HG03175 (cell line): ENCODE measurements at regions not wholly inside any gene's neighbourhood (a gene's known extent, or its start where the extent isn't known, plus 50 kb on each side); places are given as distances from the start of the nearest gene placed in this dataset.

Experiments
- ATAC-seq: cut with Tn5 transposase; IDR thresholded peaks from one replicate; pipeline ENCODE4 v1.9.1; 2021; ENCODE audit warnings: mild to moderate bottlenecking, moderate library complexity; ENCODE audit not compliant: unreplicated experiment

DNA sequence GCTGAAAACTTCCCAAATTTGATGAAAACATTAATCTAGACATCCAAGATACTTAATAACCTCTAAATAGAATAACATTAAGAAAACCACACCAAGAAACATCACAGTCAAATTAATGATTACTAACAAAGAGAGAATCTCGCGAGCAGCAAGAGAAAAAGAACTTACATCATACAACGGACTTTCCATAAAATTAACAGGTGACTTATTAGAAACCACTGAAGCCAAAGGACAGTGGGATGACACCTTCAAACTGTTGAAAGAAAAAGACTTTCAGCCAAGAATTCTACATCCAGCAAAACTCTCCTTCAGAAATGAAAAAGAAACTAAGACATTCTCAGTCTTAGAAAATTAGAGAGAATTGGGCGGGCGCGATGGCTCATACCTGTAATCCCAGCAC lies 232.0 kb downstream of the SNCA start:
- no peak for ATAC-seq

DNA sequence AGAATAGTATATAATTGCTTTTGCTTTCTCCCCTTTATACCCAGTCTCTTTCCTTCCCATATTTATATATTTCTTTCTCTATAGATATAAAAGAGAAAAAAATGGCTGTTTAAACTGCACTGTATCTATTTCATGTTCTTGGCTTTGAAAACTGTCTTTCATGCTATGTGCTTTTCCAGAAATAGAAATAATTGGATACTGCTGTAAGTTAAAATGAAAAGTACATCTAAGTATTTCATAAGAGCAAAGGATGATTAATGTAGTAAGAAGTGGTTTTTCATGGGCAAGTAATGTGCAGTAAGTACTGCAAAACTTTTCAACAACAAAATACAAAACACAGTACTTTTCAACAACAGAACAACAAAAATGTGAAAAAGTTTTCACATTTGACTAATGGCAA lies 237.9 kb downstream of the SNCA start:
- ATAC-seq, result no peak

DNA sequence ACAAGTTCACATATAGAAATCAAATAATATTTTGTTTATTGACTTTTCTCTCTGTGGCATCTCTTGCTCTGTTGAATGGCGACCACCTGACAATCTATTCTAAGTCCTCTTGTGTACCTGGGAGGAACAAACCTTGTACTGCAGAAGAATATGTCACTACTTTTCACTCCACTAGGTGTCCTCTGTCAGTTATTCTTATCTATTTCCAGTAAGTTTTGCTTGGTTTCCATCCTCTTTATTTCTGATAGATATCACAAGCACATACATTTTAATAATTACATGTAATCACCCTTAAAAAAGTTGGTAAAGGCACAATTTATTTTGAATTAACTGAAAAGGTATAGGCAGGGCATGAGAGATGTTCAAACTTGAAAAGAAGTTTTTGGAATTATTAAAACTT lies 238.4 kb downstream of the SNCA start:
- no peak for ATAC-seq

DNA sequence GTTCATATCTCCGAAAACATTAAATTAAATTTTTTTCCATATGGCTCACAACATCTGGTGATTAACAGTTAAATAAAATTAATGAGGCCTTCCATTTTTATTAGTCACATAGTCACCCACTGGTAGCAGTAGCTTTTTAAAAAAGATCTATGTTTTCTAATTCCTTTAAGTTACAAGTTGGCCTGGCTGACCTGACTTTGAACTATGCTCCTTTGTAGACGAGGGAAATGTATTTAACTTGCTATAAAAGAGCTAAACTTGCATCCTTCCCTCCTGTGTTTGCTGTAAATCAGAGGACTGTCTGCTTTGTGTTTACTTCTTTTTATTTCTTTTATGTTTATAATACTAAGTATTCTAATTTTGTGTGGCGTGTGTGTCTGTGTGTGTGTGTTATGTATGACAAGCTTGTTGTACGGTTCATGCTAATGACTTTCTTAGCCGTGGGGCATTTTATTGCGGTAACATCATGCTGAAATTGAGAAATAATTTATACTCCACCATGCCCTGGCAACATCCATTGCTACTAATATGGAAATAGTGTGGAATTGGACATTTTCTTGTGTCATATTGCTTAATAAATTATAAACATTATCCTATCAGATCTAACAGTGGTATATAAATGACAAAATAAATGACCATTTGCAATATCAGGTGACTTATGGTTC lies 241.7 kb downstream of the SNCA start:
- no peak for ATAC-seq

DNA sequence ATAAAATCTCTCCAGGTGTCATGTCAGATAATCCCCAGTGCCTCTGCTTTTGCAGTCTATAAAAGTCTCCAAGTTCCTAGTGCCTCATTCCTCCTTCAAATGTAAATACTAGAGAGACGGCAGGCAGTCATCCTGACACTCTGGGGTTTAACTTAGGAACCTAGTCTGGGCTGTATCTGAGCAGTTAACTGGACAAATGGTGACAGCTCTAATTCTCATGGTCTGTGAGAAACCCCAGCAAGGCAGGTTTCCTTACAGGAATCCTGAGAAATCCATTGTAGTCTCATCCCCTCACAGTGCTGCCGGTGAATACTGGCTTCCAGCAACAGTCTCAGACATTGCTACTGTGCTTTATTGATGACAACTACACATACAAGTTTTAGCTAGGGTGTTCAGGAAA lies 246.8 kb downstream of the SNCA start:
- ATAC-seq, result no peak

DNA sequence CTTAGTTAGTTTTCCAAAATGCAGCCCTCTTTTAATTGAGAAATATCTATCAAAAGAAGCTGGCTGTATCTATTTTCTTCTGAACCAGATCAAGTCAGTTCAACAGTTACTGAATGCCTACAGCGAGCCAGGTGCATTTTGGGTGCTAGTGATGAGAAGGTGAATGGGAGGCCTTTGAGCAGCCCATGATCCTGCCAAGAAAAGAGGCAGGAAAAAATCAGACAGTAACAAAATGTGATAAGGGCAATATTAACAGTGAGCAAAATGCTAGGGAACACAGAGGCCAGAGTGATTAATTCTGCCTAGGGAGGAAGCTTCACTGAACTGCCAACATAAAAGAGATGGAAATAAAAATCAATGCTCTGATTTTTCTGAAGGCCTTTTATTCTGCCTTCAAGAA lies 248.5 kb downstream of the SNCA start:
- ATAC-seq, result no peak

DNA sequence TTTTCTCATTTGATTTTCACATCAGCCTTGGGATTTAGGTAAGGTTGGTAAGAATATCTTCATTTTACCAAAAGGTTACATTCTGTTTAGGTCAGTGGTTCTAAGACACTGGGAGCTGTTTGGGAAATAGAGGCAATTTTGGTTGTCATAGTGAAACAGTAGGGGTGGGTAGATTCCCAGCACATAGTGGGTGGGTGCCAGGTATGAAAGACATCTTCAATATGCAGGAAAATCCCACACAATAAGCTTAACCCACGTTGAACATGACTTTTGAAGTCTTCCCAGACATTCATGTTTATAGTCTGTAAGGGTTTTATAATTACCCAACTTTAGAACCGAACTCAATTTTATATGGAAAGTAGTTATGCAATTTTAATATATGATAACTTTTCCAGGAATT lies 249.6 kb downstream of the SNCA start:
- no peak for ATAC-seq

DNA sequence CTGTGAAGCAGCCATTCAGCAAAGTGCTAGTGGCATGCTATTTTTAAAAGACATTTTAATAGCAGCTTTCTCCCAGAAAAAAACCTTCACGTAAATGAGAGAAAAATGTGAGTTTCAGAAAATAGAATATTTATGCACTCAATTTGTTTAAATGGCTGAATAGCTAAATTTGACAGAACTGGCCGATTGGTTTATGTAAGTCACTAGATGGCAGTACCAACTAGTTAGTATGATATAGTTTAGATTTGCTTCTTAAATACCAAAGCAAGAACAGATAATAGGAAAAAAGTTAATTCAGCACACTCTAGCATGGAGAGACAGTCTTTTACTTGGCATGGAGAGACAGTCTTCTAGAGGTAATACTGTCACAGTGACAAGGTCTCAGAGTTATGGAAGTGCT lies 250.1 kb downstream of the SNCA start:
- no peak for ATAC-seq

DNA sequence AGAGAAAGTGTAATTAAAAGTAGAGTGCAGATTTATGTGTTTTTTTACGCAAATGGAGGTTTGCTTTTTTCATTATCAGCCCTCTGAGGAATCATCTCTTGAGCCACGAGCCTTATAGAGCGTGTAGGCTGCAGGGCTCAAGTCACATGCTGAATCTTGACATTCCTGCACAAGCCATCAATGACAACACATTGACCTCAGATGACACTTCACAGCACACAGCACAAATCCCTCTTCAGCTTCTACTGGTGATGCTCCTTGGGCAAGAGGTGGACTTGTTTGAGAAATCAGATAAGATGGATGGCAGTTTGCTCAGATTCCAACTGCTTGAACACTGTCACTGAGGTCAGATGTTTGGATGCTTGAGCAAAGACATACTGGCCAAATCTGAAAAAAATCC lies 250.6 kb downstream of the SNCA start:
- ATAC-seq, result no peak

DNA sequence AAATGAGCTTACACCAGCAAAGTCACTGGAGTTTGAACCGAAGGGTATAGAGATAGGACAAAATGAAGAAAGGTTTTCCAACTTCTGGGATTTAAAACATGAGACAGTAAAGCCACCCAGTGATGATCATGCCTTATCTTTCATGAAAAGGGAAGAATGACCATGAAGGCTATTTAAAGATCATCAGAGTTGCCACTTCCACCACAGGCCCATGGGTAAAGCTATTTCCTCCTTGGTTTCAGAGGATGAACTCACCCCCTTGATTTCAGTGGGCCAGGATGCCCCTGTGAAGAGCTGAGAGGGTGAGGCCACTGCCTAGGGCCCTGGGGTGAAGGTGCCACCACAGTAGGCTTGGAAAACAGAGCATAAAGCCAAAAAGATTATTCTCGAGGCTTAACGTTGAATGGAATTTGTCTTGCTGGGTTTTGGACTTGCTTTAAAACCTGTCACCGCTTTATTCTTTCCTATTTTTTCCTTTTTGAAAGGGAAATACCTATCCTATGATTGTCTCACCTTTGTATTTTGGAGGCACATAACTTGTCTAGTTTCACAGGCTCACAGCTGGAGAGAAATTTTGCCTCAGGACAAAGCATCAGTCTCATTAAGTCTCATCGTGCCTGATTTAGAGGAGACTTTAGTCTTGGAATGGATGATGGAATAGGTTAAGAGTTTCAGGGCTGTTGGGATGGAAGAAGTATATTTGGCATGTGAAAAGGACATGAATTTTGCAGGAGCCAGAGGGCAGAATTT lies 254.0 kb downstream of the SNCA start:
- no peak for ATAC-seq

DNA sequence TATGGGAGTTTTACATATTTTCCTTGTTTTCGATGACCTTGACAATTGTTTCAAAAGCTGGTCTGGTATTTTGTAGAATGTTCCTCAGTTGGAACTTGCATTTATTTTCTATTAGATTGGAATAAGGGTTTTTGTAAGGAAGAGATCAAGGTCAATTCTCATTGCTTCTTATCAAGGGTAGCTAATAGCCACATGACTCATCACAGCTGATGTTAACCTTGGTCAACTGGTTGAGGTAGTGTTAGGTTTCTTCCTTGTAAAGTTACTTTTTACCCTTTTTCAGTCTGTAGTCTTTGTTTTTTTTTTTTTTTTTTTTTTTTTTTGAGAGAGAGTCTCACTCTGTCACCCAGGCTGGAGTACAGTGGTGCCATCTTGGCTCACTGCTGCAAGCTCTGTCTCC lies 257.2 kb downstream of the SNCA start:
- ATAC-seq, result no peak

DNA sequence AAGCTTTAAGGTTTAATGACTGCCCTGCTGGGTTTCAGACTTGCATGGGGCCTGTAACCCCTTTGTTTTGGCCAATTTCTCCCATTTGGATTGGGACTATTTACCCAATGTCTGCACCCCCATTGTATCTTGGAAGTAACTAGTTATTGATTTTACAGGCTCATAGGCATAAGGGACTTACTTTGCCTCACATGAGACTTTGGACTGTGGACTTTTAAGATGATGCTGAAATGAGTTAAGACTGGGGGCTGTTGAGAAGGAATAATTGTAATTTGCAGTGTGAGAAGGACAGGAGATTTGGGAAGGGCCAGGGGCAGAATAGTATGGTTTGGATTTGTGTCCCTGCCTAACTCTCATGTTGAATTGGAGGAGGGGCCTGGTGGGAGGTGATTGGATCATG lies 260.7 kb downstream of the SNCA start:
- ATAC-seq, result no peak

DNA sequence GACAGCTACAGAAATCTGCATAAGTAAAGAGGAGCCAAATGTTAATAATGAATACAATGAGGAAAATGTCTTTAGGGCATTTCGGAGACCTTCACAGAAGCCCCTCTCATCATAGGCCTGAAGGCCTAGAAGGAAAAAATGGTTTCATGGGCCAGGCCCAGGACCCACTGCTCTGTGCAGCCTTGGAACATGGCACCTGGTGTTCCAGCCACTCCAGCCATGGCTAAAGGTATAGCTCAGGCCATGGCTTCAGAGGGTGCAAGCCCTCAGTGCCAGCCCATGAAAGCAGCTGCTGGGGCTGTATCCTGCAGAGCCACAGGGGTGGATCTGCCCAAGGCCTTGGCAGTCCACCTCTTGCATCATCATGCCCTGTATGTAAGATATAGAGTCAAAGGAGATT lies 261.1 kb downstream of the SNCA start:
- no peak for ATAC-seq

DNA sequence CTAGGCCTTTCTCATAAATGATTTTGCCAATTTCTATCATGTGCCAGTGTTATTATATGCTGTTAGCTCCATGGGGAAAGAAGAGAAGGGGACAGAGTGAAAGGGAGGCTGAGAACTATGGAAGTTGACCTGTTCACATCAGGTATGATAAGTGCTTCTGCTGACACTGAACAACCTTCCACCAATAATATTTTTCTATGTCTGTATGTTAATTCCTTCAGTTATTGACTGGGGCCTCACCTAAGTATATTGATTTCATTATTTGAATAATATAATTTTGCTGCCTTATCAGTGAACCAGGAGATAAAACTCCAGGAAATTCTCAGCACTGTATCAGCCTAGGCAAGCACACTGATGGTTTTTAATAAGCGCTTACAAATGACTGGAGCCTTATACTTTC lies 262.8 kb downstream of the SNCA start:
- ATAC-seq, result no peak

DNA sequence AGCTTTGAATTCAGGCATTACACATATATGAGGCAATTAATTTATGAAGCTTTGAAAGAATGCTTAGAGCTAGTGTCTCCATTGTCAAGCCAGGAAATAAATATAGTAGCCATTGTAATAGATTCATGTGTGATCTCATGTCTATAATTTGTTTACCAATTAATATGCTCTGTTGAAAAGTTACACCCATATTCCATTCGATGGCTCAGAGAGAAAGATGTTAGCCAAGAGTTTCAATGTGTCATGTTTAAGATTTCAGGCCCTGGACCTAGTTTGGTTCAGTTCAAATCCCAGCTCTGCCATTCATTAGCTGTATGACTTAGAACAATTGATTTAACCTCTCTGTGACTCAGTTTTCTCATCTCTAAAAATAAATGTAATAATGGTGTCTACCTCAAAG lies 263.3 kb downstream of the SNCA start:
- ATAC-seq, result no peak

DNA sequence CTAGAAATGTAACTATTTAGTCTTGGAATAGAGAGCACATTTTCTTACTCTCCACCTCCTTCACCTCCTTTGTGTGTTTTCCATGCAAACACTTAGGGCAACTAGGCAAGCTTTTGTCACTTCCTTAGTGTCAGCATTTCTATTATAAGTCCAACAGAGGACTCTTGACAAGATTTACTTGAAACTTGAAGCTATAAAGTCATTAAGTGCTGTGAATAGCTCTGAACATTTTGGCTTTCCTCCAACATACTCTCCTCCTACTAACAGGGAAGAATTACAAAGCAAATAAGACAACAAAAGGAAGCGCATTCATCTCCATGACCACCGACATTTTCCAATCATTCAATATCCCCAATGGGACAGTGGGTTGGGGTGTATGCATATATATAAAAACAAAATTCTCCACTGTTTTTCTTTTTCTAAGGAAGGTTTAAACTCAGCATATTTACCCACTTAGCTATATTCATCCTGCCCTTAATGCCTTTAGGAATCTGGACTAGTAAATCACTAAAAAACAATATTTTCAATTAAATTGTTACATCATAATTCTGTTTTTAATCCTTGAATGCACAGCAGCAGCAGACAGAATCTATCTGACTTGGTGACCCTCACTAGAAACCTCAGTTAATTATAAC lies 264.6 kb downstream of the SNCA start:
- no peak for ATAC-seq

DNA sequence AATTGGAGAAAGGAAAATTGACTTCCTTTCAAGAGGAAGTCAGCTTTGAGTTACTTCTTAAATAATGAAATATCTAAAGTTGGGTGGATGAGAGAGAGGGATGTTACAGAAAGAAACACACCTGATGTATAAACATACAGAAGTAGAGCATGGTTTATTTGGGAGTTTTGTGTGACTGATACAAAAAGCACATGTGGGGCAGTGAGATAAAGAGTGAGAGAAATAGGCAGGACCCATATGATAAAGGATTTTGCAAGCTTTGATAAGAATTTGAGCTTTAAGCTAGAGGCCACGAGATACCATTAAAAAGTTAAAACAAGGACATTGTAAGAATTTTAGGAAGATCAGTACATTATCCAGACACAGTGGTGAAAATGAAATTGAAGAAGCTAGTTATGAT lies 263.3 kb upstream of the GPRIN3 start:
- ATAC-seq, result no peak

DNA sequence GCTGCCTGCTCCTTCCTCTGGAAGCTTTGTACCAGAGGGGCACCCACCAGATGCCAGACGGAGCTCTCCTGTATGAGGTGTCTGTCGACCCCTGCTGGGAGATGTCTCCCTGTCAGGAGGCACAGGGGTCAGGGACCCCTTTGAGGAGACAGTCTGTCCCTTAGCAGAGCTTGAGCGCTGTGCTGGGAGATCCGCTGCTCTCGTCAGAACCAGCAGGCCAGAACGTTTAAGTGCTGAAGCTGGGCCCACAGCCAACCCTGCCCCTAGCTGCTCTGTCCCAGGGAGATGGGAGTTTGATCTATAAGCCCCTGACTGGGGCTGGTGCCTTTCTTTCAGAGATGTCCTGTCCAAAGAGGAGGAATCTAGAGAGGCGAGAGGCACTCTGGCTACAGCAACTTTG lies 260.3 kb upstream of the GPRIN3 start:
- ATAC-seq, result no peak

DNA sequence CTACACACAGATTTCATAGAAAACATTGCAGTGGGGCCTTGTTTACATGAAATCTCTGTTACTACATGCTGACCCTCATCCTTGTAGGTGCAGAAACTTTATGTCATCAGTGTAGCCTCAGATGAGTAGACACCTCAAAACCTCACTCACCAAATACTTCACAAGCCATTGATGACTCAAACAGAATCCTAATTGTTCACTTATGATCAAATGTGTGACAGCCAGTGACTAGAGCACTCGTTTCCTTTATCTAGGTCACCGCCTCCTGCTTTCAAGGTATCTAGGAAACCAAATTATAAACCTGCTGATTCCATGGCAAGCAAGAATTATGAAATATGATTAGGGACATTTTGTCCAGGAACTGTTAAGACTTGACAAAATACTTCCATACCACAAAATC lies 255.8 kb upstream of the GPRIN3 start:
- ATAC-seq, result peak; percentile 91

DNA sequence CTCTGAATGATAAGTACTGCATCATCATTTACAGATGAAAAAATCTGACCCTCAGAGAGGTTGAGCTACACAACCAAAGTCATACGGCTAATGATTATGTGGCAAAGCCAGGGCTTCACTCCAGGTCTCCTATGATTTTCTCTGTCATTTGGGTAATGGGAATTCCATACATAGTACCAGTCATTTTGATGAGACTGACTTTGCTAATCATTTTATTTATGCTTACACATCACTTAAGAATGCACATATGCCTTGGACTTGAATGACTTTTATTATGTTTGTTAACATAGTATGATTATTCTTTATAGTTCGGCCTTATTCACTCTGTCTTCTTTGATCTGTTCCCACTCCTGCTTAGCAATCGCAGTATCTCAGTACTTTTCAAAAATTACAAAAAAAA lies 255.1 kb upstream of the GPRIN3 start:
- ATAC-seq, result no peak

DNA sequence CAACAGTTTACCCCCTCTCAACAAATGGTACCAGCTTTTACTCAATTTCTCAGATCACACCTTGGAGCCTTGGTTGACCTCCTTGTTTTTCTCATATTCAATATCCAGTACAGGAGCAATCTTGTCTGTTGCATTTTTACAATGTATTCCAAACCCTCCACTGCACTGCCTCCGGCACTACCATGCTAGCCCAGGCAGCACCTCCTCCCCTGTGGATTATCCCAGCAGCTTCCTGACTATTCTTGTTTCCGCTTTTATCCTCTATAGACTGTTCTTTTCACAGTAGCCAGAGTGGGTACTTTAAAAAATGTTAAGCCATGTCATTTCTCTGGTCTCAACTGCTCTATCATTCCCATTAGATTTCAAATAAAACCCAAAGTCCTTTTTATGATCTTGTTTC lies 253.4 kb upstream of the GPRIN3 start:
- ATAC-seq, result no peak

DNA sequence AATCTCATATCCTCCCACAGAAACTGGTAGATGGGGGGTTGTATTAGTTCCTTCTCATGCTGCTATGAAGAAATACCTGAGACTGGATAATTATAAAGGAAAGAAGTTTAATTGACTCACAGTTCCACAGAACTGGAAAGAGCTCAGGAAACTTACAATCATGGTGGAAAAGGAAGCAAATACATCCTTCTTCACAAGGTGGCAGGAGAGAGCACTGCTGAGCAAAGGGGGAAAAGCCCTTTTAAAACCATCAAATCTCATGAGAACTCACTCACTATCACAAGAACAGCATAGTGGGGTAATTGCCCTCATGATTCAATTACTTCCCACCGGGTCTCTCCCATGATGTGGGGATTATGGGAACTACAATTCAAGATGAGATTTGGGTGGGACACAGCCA lies 250.5 kb upstream of the GPRIN3 start:
- no peak for ATAC-seq
